ENCODE measurements at regions not wholly inside any gene's neighbourhood (a gene's known extent, or its start where the extent isn't known, plus 50 kb on each side); places are given as distances from the start of the nearest gene placed in this dataset.

DNA sequence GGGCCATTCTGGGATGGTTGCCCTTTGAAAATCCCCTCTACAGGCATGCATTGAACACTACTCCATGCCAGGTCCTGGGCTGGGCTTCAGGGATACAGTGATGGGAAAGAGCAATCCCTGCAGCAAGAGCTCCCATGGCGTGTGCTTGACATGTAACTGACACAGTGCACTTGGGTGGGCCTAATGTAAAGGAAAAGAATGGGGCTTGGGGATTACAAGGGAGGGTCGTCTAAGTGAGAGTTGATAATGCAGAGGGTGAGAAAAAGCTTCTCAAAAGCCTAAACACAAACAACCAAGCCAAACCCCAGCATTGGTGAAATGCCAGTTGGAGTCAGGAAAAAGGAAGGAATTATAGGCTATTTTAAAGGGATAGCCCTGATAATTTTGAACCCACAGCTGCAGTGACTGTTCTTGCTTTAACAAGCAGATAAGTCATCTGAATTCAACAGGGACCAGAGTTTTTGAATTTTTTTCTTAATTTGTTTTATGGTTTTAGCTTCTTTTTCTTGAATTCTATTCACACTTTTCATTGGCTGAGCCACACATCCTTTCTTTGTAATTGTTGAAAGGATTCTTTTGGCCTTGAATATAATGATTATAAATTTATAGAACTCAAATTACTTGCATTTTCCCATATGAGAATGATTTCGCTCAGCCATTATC lies 308.7 kb downstream of the LPIN1 start:
- H3K9me3 Mint-ChIP-seq (ENCODE audit: unreplicated experiment), result no peaks in the 10 kb centered on the region
- H3K4me3 Mint-ChIP-seq (ENCODE audit: unreplicated experiment), result no peak overlapping the region
- no peaks in the 10 kb centered on the region for H3K4me1 Mint-ChIP-seq (ENCODE audit: low read depth, unreplicated experiment)
- TF ChIP-seq, protein P1, sequence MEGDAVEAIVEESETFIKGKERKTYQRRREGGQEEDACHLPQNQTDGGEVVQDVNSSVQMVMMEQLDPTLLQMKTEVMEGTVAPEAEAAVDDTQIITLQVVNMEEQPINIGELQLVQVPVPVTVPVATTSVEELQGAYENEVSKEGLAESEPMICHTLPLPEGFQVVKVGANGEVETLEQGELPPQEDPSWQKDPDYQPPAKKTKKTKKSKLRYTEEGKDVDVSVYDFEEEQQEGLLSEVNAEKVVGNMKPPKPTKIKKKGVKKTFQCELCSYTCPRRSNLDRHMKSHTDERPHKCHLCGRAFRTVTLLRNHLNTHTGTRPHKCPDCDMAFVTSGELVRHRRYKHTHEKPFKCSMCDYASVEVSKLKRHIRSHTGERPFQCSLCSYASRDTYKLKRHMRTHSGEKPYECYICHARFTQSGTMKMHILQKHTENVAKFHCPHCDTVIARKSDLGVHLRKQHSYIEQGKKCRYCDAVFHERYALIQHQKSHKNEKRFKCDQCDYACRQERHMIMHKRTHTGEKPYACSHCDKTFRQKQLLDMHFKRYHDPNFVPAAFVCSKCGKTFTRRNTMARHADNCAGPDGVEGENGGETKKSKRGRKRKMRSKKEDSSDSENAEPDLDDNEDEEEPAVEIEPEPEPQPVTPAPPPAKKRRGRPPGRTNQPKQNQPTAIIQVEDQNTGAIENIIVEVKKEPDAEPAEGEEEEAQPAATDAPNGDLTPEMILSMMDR (IDR thresholded peaks at IDR 0.05; ENCODE audit: partially characterized antibody, unreplicated experiment), result no peak
- peaks cover 12% of the 10 kb centered on the region for H3K36me3 Mint-ChIP-seq (ENCODE audit: unreplicated experiment)
- peaks cover 3% of the 10 kb centered on the region for H3K27me3 Mint-ChIP-seq (ENCODE audit: unreplicated experiment)
- no peak for DNase-seq
- no peak overlapping the region for H3K27ac Mint-ChIP-seq (ENCODE audit: unreplicated experiment)

DNA sequence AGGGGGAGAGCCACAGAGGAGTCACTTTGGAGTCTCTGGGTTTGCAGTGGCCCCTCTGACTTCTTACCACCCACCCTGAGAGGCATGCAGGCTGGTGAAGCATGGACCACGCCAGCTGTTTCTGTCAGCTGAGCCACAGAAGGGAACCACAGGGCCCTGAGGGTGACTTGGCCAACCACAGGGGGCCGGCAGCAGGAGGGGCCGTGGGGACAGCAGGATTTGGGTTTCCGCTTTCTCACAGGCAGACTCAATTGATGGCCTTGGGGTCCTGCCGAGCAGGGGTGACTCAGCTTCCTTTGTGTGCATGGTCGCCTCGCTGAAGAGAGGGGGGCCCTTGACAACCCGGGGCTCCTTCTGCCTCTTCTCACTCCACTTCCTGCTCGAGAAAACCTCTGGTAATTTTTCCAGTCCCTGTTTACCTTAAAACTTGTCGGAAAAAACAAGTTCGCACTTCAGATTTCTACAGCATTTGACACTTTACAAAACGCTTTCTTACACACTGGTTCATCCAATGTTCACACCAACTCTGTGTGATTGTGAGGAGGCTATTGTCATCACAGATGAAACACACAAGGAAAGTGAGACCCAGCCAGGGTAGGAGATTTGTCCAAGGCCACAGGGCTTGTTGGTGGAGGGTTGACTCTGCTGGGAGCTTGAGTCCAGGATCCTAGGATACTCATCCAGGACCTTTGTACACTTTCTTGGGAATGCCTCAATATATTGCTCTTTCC lies 311.2 kb downstream of the LPIN1 start:
- peaks cover 12% of the 10 kb centered on the region for H3K36me3 Mint-ChIP-seq (ENCODE audit: unreplicated experiment)
- no peak overlapping the region for H3K4me3 Mint-ChIP-seq (ENCODE audit: unreplicated experiment)
- TF ChIP-seq, protein P1 (IDR thresholded peaks at IDR 0.05; ENCODE audit: partially characterized antibody, unreplicated experiment), result no peak
- DNase-seq, result no peak
- H3K27me3 Mint-ChIP-seq (ENCODE audit: unreplicated experiment), result peaks cover 3% of the 10 kb centered on the region
- H3K9me3 Mint-ChIP-seq (ENCODE audit: unreplicated experiment), result no peaks in the 10 kb centered on the region
- no peak overlapping the region for H3K27ac Mint-ChIP-seq (ENCODE audit: unreplicated experiment)
- no peaks in the 10 kb centered on the region for H3K4me1 Mint-ChIP-seq (ENCODE audit: low read depth, unreplicated experiment)

DNA sequence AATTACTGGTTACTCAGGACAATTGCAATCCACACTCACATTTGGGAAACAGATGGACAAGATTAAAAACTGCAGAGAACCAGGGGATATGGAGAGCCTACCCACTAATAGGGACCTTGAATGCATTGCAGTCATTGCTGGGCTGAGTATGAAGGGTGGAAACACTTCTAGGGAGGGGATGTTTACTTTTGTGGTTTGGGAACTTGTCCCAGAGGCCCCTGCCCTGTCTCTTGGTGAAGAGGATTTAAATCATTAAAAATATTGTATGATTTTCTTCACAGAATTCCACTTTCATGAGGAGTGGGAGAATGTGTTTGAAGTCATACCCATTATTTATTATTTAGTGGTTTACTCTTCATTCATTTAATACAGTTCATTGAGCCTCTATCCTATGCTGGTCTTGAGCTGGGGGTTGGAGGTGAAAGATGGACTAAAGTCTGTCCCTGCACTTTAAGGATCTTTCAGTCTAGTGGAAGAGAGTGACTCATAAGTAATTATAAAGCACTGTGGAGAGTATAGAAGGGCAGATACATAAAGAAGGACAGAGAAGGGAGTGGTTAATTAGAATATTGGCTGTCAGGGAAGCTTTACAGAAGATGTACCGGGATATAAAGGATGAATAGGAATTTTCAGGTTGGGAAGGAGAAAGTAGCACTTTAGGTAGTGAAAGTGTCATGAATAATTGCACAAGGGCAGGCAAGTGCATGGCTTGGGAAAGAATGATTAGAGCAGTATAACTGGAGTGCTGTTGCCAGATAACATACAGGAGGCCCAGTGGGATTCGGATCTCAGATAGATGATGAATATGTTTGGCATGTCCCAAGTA lies 313.4 kb downstream of the LPIN1 start:
- no peaks in the 10 kb centered on the region for H3K4me1 Mint-ChIP-seq (ENCODE audit: low read depth, unreplicated experiment)
- no peaks in the 10 kb centered on the region for H3K27me3 Mint-ChIP-seq (ENCODE audit: unreplicated experiment)
- DNase-seq, result no peak
- no peaks in the 10 kb centered on the region for H3K9me3 Mint-ChIP-seq (ENCODE audit: unreplicated experiment)
- H3K27ac Mint-ChIP-seq (ENCODE audit: unreplicated experiment), result no peak overlapping the region
- peaks cover 5% of the 10 kb centered on the region for H3K36me3 Mint-ChIP-seq (ENCODE audit: unreplicated experiment)
- no peak overlapping the region for H3K4me3 Mint-ChIP-seq (ENCODE audit: unreplicated experiment)
- TF ChIP-seq, protein P1 (IDR thresholded peaks at IDR 0.05; ENCODE audit: partially characterized antibody, unreplicated experiment), result no peak

DNA sequence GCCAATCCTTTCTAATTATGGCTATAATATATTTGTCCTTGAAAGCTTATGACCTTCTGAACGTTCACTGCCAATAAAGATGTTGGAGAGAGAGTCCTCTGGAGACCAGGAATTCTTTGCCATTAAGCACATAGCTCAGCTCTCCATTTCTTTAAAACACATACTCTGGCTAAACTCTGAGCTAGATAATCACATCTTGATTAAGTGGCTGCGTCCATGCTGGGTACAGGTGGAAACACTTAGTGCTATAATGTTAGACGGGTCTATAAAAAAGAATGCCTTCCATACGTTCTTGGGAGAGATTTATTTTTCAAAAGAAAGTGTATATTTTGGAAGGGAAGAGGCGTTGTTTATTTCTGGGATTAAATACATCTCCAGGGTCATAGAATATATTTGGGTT lies 314.5 kb downstream of the LPIN1 start:
- Mint-ChIP-seq H3K36me3 (ENCODE audit: unreplicated experiment) (peaks cover 1% of the 10 kb centered on the region), H3K27me3 (ENCODE audit: unreplicated experiment) (no peaks in the 10 kb centered on the region), H3K27ac (ENCODE audit: unreplicated experiment) (no peak overlapping the region), H3K4me3 (ENCODE audit: unreplicated experiment) (no peak overlapping the region), H3K4me1 (ENCODE audit: low read depth, unreplicated experiment) (no peaks in the 10 kb centered on the region), H3K9me3 (ENCODE audit: unreplicated experiment) (no peaks in the 10 kb centered on the region)
- DNase-seq, result no peak
- TF ChIP-seq, protein P1 (IDR thresholded peaks at IDR 0.05; ENCODE audit: partially characterized antibody, unreplicated experiment), result no peak
